NCI-H2107 (cell line): ENCODE measurements at regions not wholly inside any gene's neighbourhood (a gene's known extent, or its start where the extent isn't known, plus 50 kb on each side); places are given as distances from the start of the nearest gene placed in this dataset.
"Not testable (repeated sequence)": the region's sequence is repeated elsewhere in the genome, so short reads cannot be mapped to it uniquely, and the experiment has no call there.

Experiments used
- DNase-seq: peaks from one replicate; lab custom pipeline; 2025; lab: John Stamatoyannopoulos, UW

GRCh38 chr6:135555550-135555949 is 58.0 kb upstream of the AHI1 start:
- DNase-seq = no peak

GRCh38 chr6:135557582-135557981 is 60.0 kb upstream of the AHI1 start:
- DNase-seq = no peak

GRCh38 chr6:135565605-135566004 is 68.1 kb upstream of the AHI1 start:
- not testable (repeated sequence) for DNase-seq

GRCh38 chr6:135566311-135567068 is 69.0 kb upstream of the AHI1 start:
- DNase-seq = no peak

GRCh38 chr6:135567375-135568083 is 70.0 kb upstream of the AHI1 start:
- DNase-seq = no peak

- DNase-seq = no peak
Observed at GRCh38 chr6:135568379-135568778, 70.8 kb upstream of the AHI1 start.

- DNase-seq = no peak
Observed at GRCh38 chr6:135572051-135572450, 74.5 kb upstream of the AHI1 start.

- DNase-seq = no peak
Observed at GRCh38 chr6:135575629-135576028, 78.1 kb upstream of the AHI1 start.

- DNase-seq = peak; percentile 15
Observed at GRCh38 chr6:135576055-135576454, 78.5 kb upstream of the AHI1 start.

- no peak for DNase-seq
Observed at GRCh38 chr6:135577059-135577538, 79.6 kb upstream of the AHI1 start.

GRCh38 chr6:135578976-135579375 is 81.4 kb upstream of the AHI1 start:
- no peak for DNase-seq

- no peak for DNase-seq
Observed at GRCh38 chr6:135581211-135581610, 83.7 kb upstream of the AHI1 start.

- DNase-seq = no peak
Observed at GRCh38 chr6:135583256-135583761, 85.8 kb upstream of the AHI1 start.

- no peak for DNase-seq
Observed at GRCh38 chr6:135586388-135586787, 88.8 kb upstream of the AHI1 start.

- no peak for DNase-seq
Observed at GRCh38 chr6:135586844-135587243, 89.3 kb upstream of the AHI1 start.

GRCh38 chr6:135592276-135592675 is 94.7 kb upstream of the AHI1 start:
- no peak for DNase-seq

- DNase-seq = no peak
Observed at GRCh38 chr6:135594000-135594399, 96.5 kb upstream of the AHI1 start.

- DNase-seq = peak; percentile 85
Observed at GRCh38 chr6:135600086-135600702, 102.7 kb upstream of the AHI1 start.

GRCh38 chr6:135600931-135601330 is 103.4 kb upstream of the AHI1 start:
- no peak for DNase-seq

GRCh38 chr6:135601857-135602256 is 104.3 kb upstream of the AHI1 start:
- no peak for DNase-seq

- DNase-seq = no peak
Observed at GRCh38 chr6:135603249-135603648, 105.7 kb upstream of the AHI1 start.

- DNase-seq = peak; percentile 9
Observed at GRCh38 chr6:135604035-135604860, 106.7 kb upstream of the AHI1 start.
